Stimulated activated CD4-positive, alpha-beta T cell treated with anti-CD3 and anti-CD28 coated beads, Interleukin-4, amount 100 ng/mL, for 1 hour (primary cell): ENCODE measurements at regions not wholly inside any gene's neighbourhood (a gene's known extent, or its start where the extent isn't known, plus 50 kb on each side); places are given as distances from the start of the nearest gene placed in this dataset.
"Not testable (repeated sequence)": the region's sequence is repeated elsewhere in the genome, so short reads cannot be mapped to it uniquely, and the experiment has no call there.

Experiments
- DNase-seq: peaks from one replicate; pipeline ENCODE4 v3.0.0-alpha.2; 2020

GRCh38 chr5:14928661-14929060 is 57.1 kb upstream of the ANKH start:
- no peak for DNase-seq

- no peak for DNase-seq
Observed at GRCh38 chr5:14925326-14925725, 53.7 kb upstream of the ANKH start.

GRCh38 chr5:14922952-14923351 is 51.4 kb upstream of the ANKH start:
- not testable (repeated sequence) for DNase-seq

- no peak for DNase-seq
Observed at GRCh38 chr5:14922456-14922855, 50.9 kb upstream of the ANKH start.
